ENCODE measurements at regions not wholly inside any gene's neighbourhood (a gene's known extent, or its start where the extent isn't known, plus 50 kb on each side); places are given as distances from the start of the nearest gene placed in this dataset.

DNA sequence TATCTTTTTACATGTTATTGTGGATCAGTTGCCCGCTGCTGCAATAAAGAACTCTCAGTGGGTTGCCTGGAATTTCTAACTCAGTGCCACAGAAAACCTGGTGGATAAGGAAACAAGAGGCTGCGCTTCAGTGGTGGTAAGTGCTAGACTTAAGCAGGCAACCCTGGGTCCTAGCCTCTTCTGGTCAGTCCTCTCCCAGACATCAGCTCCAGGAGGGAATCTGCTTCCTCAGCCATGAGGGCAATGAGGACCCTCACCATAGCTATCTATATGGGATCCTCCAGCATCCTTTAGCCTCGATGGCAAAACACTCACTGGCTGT is 490.7 kb upstream of the SULF2 start:
- no peak for DNase-seq (ENCODE audit: low spot score)

DNA sequence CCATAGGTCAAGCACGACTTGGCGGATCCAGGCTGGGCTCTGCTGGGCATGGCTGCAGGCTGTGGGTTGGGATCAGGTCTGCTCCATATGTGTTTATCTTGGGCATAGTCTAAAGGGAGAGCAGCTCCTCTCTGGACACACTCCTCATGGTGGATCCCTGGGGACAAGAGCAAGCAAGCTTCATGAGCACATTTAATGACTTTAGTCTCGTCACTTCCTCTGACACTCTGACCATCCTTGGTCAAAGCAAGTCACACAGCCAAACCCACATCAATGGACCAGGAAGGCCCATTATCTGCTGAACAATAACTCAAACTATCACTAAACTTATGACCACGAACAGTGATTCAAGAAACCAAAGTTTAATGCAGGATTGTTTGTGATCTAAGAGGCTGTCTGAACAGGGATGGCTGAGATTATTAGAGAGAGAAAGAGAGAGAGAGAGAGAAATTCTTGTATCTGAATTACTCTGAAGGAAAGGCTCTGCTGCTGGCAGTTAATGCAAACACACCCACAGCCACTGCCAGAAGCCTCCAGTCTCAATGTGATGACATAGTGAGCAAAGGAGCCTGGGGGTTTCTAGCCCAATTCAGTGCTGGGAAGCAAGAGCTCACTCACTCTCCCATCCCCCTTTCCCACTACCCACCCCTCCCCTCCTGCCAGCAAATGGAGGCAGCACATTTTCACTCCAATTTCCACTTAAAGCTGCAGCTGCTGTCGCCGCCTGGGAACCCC is 490.2 kb upstream of the SULF2 start:
- no peak for DNase-seq (ENCODE audit: low spot score)

DNA sequence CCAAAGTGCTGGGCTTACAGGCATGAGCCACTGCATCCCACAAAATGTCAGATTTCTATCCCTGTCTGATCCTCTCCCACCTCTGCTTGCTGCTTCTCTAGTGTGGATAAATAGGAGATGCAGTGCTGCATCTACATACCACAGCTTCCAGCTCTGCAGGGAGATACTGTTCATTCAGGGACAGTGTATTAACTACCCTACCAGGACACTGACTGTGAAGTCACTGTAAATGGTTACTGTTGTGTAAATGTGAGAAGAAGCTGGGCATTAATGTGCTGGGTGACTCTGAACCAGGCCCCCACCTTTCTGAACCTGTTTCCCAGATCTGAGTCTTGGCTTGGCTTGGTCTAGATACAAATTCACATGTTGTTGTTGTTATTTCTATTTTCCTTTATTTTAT is 488.6 kb upstream of the SULF2 start:
- DNase-seq (ENCODE audit: low spot score) = no peak

DNA sequence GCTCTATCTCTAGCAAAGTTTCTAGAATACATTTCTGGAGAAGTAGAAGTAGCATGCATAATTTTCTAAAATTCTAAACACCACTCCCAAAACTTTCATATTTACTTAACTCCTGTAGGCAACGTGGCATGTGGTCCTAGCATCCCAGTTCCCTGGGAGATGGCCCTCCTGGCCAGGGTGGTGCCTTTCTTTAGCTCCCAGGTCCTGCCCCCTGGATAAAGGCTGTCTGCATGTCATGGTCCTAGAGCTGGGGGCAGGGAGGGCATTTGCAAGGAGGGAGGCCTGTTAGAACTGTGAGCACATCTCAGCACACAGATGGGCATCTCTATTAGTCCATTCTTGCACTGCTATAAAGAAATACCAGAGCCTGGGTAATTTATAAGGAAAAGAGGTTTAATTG is 485.6 kb upstream of the SULF2 start:
- DNase-seq (ENCODE audit: low spot score) = no peak

DNA sequence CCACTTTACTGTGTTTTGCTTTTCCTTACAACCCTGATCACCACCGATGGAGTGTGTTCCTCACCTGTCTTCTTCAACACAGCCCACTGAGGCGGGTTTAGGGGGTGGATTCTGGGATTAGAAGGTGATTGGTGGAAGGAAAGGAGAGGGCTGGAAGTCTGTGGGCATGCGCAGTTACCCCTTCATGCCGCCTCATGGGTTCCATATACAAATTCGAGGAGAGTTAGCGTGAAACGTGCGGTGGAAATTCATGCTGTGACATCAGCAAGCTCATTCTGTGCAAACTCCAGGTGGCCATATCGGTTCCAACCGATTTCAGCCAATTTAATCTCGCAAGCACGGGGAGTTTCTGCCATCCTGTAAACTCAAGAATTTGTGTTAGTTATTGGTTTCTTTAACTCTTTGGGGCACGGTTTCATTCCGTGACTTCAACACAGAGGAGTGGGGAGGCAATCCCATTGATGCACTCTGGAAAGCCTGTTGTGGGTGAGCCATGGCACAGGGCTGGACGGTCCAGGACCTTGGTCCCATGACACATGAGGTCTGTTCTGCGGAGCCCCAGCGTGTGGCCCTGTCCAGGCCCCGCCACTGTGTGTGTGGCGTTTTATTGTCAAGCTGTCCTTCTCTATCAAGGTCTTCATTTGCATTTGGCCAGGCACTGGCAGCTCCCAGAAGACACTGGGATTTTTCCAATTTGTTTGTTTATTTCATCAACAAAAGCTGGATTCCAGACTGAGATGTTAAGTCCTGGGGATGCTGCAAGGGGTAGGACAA is 482.8 kb upstream of the SULF2 start:
- DNase-seq (ENCODE audit: low spot score) = no peak

DNA sequence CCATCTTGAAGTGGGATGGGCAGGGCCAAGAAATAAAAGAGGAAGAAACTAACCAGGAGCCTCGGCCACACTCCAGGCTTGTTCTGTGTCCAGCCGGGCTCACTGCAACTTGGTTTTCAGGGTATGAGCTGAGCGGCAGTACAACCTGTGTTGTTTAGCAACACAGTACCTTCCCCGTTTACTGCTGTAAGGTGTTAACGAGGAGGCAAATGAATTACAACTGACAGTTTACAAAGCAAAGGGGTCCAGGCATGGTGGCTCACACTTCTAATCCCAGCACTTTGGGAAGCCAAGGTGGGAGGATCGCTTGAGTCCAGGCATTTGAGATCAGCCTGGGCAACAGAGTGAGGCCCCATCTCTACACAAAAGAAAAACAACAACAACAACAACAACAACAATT is 481.3 kb upstream of the SULF2 start:
- DNase-seq (ENCODE audit: low spot score) = no peak

DNA sequence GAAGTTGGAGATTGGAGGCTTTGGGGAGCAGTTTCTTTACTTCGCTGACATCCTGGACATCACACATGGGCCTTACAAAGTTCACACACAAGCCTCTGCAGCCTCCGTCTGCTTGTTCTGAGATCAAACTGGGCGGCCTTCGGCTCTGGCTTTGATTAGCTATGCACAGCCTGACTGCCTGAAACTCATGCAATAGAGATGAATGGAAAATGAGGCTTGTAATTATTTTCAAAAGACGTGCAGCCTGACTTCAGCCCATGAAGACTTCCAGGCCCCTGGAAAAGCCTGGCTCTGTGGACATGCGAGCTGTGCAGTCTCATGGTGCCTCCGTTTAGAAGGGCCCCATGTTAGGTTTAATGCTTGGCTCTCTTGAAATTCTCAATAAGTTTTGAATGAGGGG is 480.5 kb upstream of the SULF2 start:
- no peak for DNase-seq (ENCODE audit: low spot score)

DNA sequence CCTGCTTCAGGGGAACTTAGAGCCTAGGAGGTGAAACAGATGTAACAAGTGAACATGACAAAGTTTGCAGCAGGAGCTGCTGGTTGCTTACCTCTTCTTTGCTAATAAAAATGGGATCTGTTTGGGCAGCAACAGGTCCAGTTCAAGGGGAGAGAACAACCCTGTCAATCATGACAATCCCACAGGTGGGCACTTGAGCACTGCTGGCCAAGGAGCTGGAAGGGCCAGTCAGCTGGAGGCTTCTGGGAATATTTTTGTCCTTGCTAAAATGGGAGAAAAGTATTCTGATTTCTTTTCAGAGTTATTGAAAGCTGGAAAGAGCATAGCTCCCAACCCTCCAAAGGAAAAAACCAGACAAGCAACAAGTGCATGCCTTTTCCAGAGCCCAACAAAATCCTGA is 477.7 kb upstream of the SULF2 start:
- DNase-seq (ENCODE audit: low spot score) = no peak

DNA sequence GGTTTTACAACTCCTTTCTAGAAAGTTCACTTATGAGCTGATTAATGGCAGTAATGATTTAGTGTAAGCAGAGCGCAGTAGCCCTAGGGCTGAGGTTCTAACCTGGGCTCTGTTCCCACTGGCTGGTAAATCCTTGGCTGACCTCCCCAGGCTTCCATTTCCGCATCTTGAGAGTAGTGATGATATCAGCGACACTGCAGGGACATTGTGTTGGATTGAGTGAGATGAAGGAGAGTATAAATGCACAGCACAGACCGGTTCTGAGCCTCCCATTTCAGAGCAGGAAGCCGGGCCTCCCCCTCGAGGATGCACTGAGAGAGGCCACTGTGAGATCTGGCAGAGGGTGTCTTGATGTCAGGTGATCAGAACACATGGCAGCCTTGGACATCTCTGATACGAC is 477.2 kb upstream of the SULF2 start:
- DNase-seq (ENCODE audit: low spot score) = no peak

DNA sequence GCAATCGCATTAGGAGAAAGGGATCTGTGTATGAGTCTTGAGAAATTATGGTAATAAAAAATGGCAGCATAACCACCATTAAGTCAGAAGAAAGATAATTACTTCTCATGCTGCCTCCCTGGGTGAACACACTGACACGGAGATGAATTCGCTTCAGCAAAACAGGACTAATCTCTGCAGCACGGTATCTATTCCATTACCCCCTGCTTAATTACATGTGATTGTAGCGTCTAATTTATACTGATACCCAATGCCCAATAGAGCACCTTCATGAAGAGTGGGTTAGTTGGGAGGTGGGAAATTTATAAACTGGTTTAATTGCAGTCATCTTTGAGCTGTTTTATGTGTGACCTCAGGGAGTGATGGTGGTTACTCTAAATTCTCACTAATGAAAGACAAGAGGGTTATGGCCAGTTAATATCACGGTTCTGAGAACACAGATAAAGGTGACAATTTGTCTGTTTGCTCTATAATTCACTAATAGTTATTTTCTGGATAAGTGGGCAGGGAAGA is 476.2 kb upstream of the SULF2 start:
- DNase-seq (ENCODE audit: low spot score) = no peak

DNA sequence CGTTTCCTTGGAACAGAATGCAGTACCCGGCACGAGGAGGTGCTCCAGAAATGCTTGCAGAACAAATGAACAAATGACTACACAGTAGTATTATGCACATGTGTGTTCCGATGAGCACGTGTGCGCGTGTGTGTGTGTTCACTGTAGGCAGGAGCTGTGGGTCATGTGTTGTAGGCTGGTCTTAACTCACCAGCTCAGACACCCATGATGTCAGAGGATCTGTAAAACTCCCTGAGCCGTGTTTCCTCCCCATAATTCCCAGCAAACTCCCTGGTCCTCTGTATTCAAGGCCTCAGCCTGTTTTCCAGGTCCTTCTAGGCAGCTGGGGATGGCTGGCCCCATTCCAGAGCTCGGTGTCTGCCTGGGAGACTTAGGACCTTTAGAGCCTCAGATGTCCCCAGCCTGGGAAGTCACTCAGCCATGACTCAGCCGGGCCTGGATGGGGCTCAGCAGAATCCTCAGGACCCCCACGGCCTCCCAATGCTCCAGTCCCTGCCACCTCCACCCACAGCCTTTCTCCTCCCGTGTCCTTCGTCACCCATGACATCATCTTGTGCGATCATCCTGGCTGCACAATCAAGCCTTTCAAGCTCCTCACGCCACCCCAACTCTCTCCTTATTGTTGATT is 475.0 kb upstream of the SULF2 start:
- DNase-seq (ENCODE audit: low spot score) = peak; percentile 28

DNA sequence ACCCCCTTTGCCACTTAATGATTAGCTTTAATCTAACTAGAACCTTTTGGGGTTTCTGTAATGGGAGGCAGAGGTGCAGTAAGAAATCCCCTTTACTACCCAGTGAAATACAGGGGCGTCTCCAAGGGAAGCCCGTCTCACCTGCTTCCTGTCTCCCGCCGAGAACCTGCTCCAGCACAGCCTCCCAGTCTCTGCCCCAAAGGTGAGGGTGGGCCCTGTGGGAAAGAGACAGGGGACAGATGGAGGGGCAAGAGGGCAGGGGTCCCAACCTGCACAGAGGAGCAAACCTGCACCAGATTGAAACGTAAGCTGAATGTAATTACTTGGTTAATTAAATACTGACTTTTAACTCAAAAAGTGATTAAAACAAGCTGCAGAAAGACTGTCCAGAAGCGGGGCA is 474.2 kb upstream of the SULF2 start:
- DNase-seq (ENCODE audit: low spot score) = no peak

DNA sequence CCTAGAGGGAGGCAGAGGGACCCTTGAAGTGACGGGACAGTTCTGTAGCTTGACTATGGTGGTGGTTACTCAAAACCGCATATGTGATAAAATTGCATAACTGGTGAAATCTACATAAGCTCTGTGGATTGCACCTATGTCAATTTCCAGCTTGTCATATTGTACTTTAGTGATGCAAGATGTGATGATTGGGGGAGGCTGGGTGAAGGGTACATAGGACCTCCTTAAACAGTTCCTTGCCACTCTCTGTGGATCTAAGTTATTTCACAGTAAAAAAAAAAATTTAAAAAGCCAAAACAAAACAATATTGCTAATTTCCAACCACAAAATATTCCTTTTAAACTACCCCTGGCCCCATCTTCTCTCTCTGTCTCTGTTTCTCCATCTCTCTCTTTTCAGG is 472.6 kb upstream of the SULF2 start:
- no peak for DNase-seq (ENCODE audit: low spot score)

DNA sequence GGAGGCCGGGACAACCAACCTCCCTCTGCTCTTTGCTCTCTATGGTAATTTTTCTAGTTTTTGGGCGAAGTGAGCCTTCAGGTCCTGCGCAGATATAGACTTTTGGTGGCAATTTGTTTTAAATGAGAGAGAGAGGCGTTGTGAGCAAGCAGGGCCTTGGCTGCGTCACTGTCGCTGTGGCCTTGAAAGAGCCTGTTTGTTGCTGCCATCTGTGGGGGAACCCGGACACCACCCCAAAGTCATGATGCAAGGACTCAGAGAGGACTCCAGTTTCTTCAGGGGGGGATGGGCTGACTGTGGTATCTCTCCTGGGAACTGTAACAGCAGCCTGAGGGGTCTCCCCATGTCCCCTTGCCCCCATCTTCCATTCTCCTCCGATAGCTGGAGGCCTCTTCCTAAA is 462.7 kb upstream of the SULF2 start:
- DNase-seq (ENCODE audit: low spot score) = no peak

DNA sequence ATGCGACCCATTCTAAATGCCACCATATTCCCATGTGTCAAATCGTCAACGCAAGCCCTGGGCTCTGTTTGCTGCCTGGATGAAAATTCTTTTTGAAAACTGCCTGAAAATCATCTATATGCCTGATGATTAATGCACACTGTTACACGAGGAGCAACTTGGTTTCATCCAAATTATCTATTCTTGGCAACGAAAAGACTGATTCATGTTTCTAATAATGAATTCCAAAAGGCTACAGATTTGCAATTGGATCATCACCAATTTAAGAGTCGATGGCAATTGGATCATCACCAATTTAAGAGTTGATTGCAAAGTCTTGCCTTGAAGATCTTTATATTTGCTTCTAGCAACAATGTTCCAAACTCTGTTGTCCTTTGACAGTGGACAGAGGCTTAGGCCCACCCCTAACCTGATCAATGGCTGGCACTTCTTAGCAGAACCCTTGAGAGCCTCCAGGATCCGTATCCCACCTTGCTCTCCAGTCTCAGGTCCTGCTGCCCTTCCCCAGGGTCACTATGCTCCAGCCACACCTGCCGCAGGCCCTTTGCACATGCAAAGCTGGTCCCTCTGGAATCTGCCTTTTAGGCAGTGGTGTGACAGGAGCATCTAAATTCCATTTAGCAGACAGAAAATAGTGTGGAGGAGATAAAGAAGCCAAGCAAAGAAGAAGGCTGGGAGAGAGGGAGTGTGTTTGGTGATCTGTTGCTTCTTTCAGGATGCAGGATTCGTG is 460.9 kb upstream of the SULF2 start:
- DNase-seq (ENCODE audit: low spot score) = no peak

DNA sequence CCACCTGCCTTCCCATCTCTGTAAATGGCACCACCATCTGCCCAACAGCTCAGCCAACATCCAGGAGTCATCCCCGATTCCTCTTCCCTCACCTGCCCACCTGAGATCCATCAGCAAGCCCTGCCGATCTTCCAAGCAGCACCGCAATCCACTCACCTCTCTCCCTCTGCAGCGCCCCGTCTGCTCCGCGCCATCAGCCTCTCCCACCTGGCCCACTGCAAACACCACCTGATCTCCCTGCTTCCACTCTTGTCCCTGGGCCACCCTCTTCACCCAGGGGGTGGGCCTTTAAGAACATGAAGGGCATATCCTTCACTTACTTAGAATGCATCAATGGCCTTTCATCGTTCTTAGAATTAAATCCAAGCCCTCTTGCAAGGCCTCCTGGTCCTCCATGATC is 457.3 kb upstream of the SULF2 start:
- no peak for DNase-seq (ENCODE audit: low spot score)

DNA sequence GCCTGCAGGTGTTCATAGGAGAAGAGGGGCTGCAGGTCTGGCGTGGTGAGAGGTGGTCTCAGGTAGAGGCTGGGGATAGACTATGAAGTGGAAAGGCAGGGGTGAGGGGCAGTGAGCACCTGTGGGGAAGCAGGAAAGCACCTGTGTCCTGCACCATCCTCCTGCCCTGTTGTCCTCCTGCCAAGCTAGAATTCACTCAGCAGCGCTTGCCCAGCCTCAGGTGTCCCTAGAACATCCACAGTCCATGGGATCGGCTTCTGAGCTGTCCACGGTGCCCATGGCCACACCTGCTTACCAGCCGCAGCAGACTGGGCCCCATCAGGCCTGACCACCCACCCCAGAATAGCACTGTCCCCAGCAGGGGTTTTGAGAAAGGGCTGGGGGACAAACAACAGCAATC is 456.2 kb upstream of the SULF2 start:
- DNase-seq (ENCODE audit: low spot score) = no peak

DNA sequence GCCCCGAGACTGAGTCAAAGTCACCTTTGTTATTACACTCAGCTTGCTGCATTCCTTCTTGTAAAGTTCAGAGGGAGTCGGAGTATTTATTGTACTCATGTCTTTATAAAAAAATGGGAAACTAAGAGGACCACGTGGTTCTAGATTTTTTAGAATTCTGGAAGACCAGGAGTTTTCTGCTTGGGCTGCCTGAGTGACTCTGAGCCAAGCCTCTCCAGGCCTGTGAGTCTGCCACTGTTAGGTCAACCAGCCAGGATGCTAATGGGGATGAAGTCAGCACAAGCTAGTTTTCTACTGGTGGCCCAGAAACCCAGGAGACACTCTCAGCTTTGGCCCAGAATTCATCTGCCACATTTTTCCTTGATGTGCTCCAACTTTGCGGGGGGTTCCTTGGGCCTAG is 453.5 kb upstream of the SULF2 start:
- peak; percentile 19 for DNase-seq (ENCODE audit: low spot score)

DNA sequence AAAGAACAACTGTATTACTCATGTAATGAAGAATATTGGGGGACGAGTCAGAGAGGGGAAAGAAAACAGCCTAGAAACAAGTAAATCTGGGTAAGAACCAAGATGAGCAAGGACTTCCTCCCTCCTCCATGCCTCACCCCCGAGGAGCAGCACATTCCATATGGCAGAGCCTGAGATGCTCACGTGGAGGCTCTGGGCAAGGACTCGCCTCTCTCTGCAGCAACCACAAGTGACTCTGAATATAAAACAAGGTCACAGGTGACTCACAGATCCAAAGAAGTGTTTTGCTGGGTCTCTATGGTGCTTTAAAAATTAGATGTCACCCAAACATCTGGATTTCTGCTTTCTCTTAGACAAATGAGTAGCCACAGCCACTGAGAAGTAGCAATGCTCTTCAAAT is 453.0 kb upstream of the SULF2 start:
- no peak for DNase-seq (ENCODE audit: low spot score)

DNA sequence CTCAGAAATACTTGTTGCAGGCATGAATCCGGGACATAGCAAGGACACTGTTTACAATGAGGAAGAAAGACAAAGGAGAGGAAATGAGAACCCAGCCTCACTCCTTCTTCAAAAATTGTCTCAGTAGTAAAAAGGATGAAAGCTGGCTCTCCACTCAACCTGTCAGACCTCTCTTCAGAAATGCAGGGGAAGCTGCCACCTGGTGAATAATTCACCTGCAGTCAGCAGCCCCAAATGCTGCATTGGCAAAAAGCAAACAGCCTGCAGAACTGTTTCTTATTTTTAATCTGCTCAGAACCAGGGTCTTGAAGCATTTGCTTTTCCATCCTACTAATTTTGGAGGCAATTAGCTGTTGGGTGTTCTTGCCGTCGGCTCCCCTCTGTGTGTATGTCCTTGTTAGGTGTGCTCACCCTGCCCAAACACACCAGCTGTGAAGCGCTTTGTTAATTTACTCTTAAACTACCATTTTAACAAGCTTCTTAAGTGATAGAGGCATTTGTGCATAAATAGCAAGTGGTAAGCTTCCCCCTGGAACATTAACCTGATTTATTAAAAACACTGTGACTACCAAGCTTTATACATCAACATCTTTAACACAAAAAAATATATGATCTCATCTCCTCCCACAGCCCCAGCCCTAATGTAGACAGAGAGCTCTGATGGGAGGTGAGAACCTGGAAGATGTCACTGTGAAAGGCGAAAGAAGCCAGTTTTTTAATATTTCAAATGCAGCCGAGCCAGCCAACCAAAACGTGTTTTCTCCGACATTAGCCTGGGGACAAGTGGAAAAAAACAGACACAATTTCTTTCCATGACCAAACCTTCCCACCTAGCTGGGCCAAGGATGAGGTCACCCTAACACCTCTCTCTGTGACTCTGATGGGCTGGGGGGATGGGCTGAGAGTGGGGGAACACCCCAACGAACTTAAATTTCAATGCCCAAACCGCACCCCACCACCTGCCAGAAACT is 451.0 kb upstream of the SULF2 start:
- no peak for DNase-seq (ENCODE audit: low spot score)

DNA sequence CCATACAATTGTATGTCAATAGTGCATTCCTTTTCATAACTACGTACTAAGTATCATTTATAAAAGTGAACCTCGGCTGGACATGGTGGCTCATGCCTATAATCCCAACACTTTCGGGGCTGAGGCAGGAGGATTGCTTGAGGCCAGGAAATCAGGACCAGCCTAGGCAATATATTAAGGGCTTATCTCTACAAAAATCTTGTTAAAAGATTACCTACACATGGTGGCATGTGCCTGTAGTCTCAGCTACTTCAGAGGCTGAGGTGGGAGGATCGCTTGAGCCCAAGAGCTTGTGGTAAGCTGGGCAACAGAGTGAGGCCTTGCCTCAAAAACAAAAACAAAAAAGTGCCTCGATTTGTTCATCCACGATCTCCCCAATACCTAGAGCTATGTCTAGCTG is 449.7 kb upstream of the SULF2 start:
- no peak for DNase-seq (ENCODE audit: low spot score)
